ENCODE measurements at regions not wholly inside any gene's neighbourhood (a gene's known extent, or its start where the extent isn't known, plus 50 kb on each side); places are given as distances from the start of the nearest gene placed in this dataset.
"Not testable (repeated sequence)": the region's sequence is repeated elsewhere in the genome, so short reads cannot be mapped to it uniquely, and the experiment has no call there.

DNA sequence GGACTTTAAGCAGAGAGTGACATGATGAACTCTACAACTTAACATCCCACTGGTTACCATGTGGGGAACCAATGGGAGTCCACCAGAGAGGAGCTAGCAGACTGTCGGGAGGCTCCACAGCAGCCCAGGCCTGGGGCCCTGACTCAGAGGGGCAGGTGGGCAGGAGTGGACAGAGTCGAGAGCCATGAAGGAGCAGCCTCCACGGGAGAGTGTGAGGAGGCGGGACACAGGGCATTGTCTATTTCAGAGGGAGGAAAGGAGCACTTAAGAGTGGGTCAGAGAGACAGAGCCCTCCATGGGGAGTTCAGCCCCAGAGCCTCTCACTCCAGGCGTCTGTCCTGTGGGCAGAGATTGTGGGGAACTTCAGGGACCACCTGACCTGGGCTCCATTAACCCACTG, 118.7 kb downstream of the CYP26B1 start:
- DNase-seq = no peak

DNA sequence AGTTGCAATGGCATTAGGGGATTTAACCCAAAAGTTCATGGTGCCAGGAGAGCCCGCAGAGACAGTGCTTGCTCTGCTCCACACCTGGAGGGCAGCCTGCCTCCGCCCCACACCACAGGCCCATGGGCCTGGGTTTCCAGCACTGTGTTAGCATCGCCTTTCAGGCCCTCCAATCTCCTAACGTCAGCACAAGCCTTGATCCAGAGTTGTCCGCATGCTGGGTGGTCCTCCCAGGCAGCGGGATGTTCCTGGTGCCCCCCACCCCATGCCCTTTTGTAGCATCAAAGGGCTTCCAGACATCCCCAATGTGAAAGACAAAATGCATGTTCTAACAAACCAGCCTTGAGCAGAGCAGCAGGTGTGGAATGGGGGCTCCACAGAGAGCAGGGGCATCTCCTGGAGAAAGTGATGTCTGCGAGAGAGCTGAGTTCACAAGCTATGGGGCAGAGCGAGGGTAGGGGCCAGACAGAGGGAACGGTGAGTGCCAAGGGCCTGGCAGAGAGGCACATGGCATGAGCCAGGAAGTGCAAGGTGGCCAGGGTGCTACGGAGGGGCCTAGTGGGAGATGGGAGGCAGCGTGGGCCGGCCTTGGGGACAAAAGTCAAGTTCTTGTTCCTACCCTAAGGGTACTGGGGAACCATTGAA, 119.2 kb downstream of the CYP26B1 start:
- DNase-seq = no peak

DNA sequence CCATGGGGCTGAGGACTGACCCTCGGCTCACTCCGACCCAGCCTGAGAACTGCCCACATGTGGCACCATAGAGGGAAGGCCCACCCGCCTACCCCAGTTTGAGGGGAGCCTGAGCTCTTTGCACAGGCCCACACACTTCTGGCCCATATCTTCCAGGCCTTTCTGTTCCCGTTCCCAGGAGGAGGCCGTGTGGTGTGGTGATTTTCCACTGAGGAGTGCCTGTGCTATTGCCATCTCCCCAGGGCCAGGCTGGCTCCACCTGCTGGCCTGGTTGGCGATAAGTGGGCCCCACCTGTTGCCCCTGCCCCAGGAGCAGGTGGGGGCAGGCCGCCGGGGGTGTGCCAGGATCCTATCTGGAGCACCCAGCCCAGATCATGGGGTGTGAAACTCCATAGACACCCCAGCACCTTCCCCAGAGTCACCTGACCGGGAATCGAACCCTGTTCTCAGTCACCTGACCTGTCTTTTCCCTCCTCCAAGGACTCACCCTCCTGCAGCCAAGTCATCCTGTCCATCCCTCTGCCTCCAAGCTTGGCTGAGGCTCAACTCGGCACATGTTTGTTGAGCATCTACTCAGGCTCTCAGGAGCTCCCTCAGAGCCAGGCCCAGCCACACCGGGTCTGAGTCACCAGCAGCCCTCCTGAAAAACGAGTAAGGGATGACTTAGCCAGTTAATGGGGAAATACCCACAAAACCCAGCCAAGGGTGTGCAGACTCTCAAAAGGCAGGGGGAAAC, 120.1 kb downstream of the CYP26B1 start:
- no peak for DNase-seq

DNA sequence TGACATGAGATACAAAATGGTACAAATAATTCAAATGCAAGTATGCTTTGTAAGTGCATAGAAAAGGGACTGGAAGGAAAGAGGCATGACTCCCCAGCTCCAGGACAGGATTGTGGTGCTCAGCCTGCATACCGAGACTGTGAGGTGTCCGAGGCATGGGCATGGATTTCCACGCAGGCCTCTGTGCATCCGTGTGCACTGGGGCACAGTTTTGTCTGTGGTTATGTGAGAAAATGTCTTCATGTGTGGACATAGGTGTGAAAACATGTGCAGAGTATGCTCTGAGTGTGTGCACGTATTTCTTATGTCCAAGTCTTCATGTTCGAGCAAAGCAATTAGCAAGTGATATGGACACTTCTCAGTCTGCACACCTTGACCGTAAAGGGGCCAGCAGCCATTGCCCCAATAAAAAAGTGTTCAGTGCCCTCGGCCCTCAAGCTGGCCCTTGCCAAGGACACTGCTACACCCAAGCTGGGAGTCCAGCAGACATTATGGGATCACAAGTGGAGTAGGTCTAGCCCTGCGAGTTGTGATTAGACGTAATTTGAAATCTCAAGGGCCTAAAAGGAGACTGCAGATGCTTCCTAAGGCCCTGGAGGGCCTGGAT, 120.7 kb downstream of the CYP26B1 start:
- DNase-seq = no peak

DNA sequence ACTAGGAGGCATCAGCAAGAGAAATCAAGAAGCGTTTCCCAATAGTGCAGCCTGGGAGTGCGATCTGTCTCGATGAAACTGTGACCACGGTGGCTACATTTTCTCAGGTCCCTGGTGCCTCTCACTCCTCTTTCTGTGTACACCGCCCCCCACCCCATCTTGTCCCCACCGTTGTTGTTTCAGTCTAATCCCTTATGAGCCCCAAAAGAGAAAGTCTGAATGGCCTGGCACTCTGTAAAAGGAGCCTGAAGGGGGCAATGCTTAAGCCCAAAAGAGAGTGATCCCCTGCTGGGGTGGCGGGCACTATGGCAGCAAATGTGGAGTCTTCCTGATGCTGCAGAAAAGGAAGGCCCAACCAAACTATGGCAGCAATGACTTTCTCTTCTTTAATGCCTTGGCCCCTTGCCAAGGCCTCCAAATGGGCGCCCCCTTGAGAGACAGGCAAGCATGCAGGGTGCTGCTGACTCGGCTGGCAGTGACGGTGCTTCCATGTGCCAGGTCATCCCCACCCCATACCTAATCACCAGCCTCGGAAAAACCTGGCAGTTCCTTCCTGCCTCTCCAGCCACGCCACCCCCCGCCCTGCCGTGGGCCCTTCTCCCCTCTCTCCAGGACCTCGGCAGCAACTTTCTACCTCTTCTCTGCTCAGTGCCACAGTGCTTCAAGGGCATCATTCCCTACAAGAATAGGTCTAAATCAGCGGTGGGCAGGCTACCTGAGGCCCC, 123.0 kb downstream of the CYP26B1 start:
- no peak for DNase-seq

DNA sequence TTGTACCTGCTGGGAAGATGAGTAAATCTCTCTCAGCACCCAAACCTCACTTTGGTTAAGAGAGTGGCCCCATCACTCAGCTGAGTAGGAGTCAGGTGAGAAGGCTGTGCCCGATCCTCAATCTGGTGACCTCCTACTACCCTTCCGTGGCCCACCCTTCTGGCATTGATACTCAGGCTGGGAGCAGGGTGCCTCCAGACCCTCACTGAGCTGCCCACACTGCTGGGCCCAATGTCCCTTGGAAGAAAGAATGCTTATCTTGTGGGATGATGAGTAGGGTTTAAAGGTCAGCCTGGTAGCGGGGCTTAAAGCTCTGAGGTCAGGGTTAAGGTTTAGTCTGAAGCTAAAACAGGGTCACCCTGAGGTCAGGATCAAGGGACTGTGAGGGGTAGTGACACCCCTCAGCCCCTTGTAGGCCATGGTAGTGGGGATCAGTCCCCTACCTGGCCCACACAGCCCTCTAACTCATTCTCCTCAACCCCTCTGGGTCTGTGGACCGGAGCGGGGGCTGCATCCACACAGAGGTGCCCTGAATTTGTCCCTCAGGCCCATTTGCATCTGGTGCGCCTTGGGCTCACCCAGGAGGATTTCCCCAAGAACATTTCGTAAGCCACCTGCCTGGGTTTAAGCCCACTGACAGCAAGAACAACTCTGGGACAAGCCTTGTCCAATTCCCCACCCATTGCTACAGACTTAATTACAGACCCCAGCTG, 123.8 kb downstream of the CYP26B1 start:
- DNase-seq = no peak

DNA sequence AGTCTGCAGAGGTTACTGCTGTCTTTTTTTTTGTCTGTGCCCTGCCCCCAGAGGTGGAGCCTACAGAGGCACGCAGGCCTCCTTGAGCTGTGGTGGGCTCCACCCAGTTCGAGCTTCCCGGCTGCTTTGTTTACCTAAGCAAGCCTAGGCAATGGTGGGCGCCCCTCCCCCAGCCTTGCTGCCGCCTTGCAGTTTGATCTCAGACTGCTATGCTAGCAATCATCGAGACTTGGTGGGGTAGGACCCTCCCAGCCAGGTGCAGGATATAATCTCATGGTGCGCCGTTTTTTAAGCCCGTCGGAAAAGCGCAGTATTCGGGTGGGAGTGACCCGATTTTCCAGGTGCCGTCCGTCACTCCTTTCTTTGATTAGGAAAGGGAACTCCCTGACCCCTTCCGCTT, 126.3 kb downstream of the CYP26B1 start:
- not testable (repeated sequence) for DNase-seq

DNA sequence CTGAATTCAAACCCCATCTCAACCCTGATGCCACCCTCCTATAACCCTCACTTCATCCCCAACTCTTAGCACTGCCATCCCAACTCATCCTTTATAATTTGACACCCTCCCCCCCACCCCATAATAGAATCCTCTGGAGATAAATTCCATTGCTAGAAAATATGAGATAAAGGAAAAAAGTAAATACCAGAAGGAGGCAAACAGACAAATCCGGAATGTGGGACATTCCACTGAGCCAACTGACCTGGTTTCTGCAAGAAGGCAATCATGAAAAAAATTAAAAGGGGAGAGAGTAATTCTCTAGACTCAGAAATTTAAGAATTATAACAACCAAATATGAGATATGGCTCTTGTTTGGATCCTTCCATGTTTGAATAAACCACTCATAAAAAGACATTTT, 132.4 kb downstream of the CYP26B1 start:
- DNase-seq = no peak

DNA sequence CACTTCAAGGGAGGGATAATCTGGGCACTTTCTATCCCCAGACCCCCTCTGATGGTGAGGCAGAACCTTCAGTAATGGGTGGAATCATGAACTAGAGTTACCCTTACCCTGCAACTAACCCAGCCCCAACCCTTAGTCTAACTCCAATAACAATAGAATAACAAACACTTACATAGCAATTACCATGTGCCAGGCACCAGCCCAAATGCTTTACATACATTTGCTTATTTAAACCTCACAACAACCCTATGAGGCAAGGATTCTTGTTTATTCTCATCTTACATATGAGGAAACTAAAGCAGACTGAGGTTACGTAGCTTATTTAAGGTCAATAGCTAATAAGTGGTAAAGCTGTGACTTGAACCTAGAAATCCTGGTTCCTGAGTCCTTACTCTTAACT, 132.8 kb downstream of the CYP26B1 start:
- DNase-seq = no peak

DNA sequence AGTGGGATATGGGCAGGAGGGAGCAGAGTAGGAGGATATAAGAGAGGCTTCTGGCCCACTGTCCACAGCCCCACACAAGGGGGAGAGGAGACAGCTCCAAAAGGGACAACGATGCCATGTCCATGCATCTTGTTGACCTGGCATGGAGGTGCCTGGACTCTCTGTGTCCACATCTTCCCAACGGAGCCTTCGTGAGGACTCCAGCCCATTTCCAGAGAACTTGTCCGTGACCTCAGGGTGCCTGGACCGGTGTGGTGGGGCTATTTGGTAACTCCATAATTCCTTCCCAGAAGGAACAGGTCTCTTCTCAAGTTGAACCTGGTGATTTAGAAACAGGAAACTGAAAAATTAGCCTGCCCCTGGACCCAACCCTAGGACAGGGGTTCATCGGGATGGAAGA, 133.9 kb downstream of the CYP26B1 start:
- DNase-seq = no peak

DNA sequence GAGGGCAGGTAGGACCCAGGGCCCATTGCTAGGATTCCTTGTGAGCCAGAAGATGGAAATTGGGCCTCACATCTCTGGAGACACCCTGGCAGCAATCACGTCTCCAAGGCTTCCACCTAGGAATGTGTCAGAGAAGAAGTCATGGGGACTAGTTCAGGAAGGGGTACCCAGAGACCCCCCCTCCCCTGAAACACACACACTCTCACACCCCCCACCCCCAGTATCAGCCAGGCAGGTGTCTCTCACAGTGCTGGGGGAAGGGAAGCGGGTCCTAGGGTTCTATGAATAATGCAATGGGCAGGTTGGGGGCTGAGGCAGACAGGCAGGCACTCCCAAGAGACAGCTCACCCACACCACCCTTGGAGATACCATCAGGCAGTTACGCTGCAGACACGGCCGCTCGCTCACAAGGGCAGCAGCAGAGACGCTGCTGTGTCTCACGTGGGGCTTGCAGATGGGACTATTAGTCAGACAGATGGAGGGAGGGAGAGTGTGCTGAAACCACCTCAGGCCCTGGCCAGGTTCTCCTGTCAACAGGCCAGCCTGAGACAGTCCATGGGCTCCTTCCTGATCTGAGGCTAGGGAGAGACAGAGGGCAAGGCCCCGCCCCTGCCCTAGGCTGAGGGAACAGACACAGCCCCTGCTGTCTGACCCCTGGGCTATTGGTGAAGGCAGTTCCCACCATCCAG, 134.6 kb downstream of the CYP26B1 start:
- DNase-seq = peak; percentile 50 to 91

DNA sequence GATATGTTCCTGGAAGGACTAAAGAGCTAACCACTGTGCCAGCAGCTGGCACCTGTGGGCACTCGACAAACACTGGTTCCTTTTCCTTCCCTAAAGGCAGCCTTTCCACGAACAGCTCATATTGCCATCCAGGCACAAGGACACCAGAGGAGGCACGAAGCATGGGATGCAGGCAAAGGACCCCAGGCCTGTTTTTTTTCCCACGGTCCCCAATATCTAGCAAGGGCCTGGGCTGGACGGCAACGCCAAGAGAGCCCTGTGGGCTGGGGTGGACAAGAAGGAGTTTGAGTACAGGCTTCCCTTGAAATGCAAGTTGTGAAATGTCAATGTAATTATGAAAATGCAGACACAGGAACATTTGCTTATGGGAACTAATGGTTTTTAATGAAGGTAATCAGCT, 135.9 kb downstream of the CYP26B1 start:
- no peak for DNase-seq

DNA sequence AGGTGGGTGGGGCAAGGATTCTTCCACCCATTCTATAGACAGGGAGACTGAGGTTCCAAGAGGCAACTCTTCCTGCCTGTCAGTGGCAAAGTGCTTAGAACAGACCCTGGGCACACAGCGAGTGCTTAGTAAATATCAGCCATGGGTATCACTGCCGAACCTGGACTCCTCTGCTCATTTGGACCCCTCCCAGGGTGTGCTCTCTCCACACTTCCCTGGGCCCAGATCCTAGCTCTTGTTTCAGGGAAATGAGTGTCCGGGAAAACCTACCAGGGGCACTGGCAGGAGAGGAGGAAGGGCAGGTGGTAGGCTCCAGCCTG, 136.3 kb downstream of the CYP26B1 start:
- no peak for DNase-seq

DNA sequence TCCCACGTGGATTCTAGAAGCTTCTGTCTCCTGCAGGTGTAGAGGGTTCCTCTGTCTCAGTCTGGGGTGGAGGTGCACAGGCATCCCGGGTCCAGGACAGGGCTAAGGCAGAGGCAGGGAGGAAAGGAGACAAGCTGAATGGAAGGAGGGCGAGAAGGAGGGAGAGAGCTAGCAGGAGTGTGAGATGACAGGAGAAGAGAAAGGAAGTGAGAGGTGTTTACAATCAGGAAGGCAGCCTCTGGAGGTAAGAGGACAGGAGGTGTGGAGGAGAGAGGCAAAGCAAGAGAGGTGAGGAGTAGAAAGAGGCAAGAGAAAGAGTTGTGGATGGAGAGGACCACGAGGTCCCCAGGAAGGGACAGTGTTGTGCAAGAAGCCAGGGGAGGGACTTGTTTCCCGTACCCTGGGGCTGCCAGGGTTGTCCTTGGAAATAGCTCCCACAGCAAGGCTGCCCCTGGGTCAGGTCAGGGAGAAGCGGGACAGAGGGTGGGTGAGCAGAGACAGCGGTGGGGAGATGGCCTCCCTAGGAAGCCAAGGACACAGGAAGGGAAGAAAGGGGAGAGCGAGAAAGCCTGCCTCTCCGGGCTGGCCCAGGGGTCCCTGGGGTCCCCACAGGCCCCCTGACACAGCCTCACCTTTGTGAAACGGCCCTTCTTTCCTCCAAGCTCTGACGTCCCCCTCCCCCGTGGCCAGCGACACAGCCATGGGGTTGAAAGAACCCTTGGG, 136.9 kb downstream of the CYP26B1 start:
- DNase-seq = no peak

DNA sequence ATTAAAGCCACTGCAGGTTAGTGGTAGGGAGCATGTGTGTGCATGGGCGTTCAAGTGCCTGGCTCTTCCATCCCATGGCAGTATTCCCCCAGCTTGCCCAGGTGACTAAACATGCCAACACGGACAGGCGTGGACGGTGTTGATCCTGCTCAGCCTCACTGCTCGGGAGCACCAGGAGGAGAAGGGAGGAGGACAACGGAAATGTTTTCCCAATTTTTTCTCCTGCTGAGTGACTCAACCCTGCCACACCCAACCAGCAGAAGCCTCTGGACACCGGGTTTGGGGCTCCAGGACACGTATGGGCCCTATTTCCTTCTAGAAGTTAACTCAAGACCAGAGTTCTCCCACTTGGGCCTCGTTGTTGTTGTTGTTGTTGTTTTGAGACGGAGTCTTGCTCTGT, 139.1 kb downstream of the CYP26B1 start:
- DNase-seq = no peak

DNA sequence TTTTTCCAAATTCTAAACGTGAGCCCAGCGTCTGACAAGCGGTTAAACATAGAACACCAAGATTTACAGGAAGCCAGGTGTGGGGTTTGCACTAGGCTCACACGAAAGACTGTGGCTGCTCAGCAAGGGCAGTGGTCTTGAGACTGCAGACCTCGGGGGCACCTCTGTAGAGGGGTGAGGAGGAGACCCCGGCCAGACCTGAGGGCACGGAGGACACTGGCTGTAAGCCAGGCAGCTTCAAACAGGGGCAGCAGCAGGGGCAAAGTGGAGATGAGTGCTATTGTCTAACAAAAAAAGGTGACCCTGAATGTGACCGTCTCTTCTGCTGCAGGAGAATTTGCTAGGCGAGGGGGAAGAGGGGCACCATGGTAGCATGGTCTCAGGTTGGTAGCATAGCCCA, 140.3 kb downstream of the CYP26B1 start:
- DNase-seq = no peak

DNA sequence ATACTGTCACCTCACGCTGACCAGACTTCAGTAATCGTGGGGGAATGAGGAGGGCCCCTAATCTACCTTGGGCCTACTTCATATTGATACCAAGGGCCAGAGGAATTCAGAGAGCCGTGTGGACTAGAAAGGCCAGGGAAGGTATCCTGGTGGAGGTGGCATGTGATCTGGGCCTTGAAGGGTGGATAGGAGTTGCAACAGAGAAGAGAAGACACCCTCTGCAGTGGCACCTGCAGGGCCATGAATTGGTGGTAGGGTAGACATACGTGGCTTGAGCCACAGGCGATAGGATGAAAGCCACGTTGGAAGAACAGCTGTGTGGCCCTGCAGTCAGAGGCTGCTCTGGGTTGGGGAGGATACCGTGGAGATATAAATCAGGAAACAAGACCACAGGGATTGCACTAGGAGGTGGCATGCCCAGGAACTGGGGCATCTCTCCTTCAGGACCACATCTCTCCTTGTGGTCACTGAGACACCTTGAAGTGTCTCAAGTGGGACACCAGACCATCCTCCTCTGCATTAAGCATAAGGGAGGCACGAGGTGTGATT, 141.4 kb downstream of the CYP26B1 start:
- DNase-seq = no peak

DNA sequence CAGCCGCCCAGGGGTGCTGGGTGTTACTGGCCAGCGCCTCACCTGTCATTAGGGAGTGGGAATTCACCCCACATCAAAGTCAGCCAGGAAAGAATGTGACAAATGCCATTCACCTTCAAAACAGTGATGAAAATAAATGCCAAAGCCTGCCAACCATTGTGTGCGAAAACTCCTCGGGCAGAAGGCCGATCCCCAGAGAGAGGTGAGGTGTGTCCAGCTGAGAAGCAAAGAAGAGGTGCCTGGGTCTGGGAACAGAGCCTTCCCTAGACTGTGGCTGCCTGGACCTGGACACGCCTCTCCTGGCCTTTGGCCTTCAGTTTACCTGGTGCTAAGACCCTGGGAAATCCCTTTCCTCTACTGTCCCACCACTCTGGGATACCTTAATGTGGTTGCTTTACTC, 142.7 kb downstream of the CYP26B1 start:
- DNase-seq = no peak

DNA sequence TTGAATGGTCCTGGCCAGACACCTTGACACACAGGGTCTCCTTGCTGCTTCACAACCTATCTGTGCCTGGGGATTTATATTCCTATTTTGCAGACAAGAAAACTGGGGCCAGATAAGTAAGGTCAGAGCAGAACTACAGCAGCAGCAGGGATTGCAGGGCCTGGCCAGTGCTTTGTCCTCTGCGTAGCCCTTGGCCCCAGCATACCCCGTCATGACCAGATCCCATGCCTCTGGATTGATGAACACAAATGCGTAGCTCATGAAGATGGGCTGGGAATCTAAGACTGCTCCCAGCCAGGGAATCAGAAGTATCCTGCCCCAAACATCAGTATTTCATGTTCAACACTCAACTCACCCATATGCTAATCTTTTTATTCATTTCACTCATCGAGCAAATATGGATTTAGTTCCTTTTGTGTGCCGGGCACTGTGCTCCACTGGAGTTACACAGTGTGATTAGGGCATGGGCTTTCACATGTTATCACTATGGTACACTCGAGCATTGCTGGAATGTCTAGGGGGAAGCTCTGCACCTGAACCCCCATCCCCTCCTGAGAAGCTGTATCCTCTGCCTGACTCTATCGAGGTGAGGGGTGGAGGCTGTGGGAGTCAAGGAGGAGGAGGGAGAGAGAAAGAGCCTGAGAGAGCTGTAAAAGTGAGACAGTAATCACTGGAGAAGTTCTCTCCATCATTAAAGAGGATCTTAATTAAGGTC, 143.3 kb downstream of the CYP26B1 start:
- no peak for DNase-seq

DNA sequence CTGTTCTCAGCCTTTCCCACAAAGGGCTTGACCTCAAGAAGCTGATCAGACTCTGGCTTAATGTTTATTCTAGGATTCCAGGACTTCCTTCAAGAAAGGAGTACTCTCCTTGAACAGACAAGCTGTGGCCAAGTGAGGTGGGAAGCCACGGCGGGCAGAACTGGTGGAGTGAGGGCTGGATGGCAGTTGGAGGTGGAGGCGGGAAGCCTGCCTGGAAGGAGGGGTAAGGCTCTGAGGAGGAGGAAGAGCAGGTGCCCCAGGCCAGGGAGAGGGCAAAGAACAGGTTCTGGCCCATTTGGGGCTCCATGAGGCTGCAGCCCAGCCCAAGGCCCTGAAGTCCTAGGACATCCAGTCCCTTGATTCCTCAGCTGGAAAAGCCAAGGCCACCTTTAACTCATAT, 143.9 kb downstream of the CYP26B1 start:
- no peak for DNase-seq

DNA sequence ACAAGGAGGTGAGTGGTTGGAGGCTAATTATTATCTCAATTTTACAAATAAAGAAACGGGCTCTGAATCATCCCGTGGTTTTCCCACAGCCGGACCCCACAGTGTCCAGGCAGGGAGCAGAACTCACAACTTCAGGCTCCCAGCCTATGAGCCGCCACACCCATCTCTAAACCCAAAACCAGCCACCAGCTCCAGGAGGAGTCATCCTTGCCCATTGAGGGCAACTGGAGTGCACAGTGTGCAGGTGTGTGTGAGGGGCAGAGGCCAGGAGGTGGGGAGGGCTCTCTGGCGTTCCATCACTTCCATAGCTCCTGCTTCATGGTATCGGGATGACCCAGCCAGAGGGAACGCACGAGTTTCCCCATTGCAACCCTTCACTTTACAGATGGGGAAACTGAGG, 144.5 kb downstream of the CYP26B1 start:
- DNase-seq = no peak

Data from cerebellar nuclear complex (tissue), 1 donor.